ENCODE measurements at regions not wholly inside any gene's neighbourhood (a gene's known extent, or its start where the extent isn't known, plus 50 kb on each side); places are given as distances from the start of the nearest gene placed in this dataset.

GRCh38 chr7:18357691-18358090, 137.9 kb upstream of the HDAC9 start:
- no peak overlapping the region for H3K27ac ChIP-seq (replicated peaks; ENCODE audit: low read length)
- H3K27me3 ChIP-seq (ENCODE audit: control insufficient read depth in 3 of 3, insufficient read depth in 3 of 3, low read depth in 1 of 3, low read length in 3 of 3) = no peaks in the 10 kb centered on the region
- no peak overlapping the region for H2BK5ac ChIP-seq (ENCODE audit: low read length)
- H3K9ac ChIP-seq (ENCODE audit: low read depth, low read length, poor library complexity) = no peak overlapping the region
- no peak overlapping the region for H3K4me3 ChIP-seq (ENCODE audit: low read length in 2 of 2)
- no peak overlapping the region for H4K8ac ChIP-seq (ENCODE audit: low read depth, low read length)
- H2AFZ ChIP-seq (ENCODE audit: low read length) = no peak overlapping the region
- no peak overlapping the region for H3K4me2 ChIP-seq (ENCODE audit: insufficient read depth, low read length, poor library complexity, severe bottlenecking)
- no peak overlapping the region for H2BK15ac ChIP-seq (ENCODE audit: low read length)
- H3K18ac ChIP-seq (ENCODE audit: low read length) = no peak overlapping the region
- no peak overlapping the region for H4K91ac ChIP-seq (ENCODE audit: low read depth, low read length, poor library complexity)
- H2AK5ac ChIP-seq (ENCODE audit: low read depth, low read length) = no peak overlapping the region
- no peak for DNase-seq (ENCODE audit: low spot score)
- no peaks in the 10 kb centered on the region for H3K9me3 ChIP-seq (replicated peaks in 1 of 2; ENCODE audit: control insufficient read depth in 2 of 2, insufficient read depth in 1 of 2, low read depth in 1 of 2, low read length in 2 of 2)
- no peak overlapping the region for H2BK12ac ChIP-seq (ENCODE audit: low read length)
- no CpG with 5 or more reads among the region's 1 CpG for WGBS, 2 donors (ENCODE audit: extremely low coverage in 2 of 2, insufficient read length in 2 of 2, insufficient replicate concordance in 1 of 2)
- no peaks in the 10 kb centered on the region for H3K79me1 ChIP-seq (ENCODE audit: low read depth, low read length)
- no peaks in the 10 kb centered on the region for H3K4me1 ChIP-seq (ENCODE audit: control insufficient read depth in 2 of 2, insufficient read depth in 1 of 2, low read depth in 1 of 2, low read length in 2 of 2)
- H3K4ac ChIP-seq (ENCODE audit: low read length) = no peak overlapping the region
- H3K14ac ChIP-seq (ENCODE audit: low read length) = no peak overlapping the region
- no peak overlapping the region for H3K23ac ChIP-seq (ENCODE audit: low read depth, low read length, poor library complexity)
- no peaks in the 10 kb centered on the region for H3K36me3 ChIP-seq (replicated peaks in 1 of 2; ENCODE audit: control insufficient read depth in 2 of 2, insufficient read depth in 2 of 2, low read length in 2 of 2)
- H2BK120ac ChIP-seq (ENCODE audit: low read depth, low read length) = no peak overlapping the region

GRCh38 chr7:18361756-18362155, 133.8 kb upstream of the HDAC9 start:
- no peaks in the 10 kb centered on the region for H3K4me1 ChIP-seq (ENCODE audit: control insufficient read depth in 2 of 2, insufficient read depth in 1 of 2, low read depth in 1 of 2, low read length in 2 of 2)
- H2AFZ ChIP-seq (ENCODE audit: low read length) = no peak overlapping the region
- no peak overlapping the region for H2AK5ac ChIP-seq (ENCODE audit: low read depth, low read length)
- no peaks in the 10 kb centered on the region for H3K36me3 ChIP-seq (replicated peaks in 1 of 2; ENCODE audit: control insufficient read depth in 2 of 2, insufficient read depth in 2 of 2, low read length in 2 of 2)
- no peaks in the 10 kb centered on the region for H3K27me3 ChIP-seq (ENCODE audit: control insufficient read depth in 3 of 3, insufficient read depth in 3 of 3, low read depth in 1 of 3, low read length in 3 of 3)
- DNase-seq (ENCODE audit: low spot score) = no peak
- no peak overlapping the region for H3K4me2 ChIP-seq (ENCODE audit: insufficient read depth, low read length, poor library complexity, severe bottlenecking)
- H2BK120ac ChIP-seq (ENCODE audit: low read depth, low read length) = no peak overlapping the region
- no peak overlapping the region for H3K18ac ChIP-seq (ENCODE audit: low read length)
- no peak overlapping the region for H2BK12ac ChIP-seq (ENCODE audit: low read length)
- no peaks in the 10 kb centered on the region for H3K79me1 ChIP-seq (ENCODE audit: low read depth, low read length)
- H2BK5ac ChIP-seq (ENCODE audit: low read length) = no peak overlapping the region
- no peaks in the 10 kb centered on the region for H3K9me3 ChIP-seq (replicated peaks in 1 of 2; ENCODE audit: control insufficient read depth in 2 of 2, insufficient read depth in 1 of 2, low read depth in 1 of 2, low read length in 2 of 2)
- WGBS, 2 donors (ENCODE audit: extremely low coverage in 2 of 2, insufficient read length in 2 of 2, insufficient replicate concordance in 1 of 2) = no CpG with 5 or more reads among the region's 4 CpGs
- H4K8ac ChIP-seq (ENCODE audit: low read depth, low read length) = no peak overlapping the region
- H4K91ac ChIP-seq (ENCODE audit: low read depth, low read length, poor library complexity) = no peak overlapping the region
- H3K4ac ChIP-seq (ENCODE audit: low read length) = no peak overlapping the region
- no peak overlapping the region for H3K4me3 ChIP-seq (ENCODE audit: low read length in 2 of 2)
- H3K23ac ChIP-seq (ENCODE audit: low read depth, low read length, poor library complexity) = no peak overlapping the region
- H2BK15ac ChIP-seq (ENCODE audit: low read length) = no peak overlapping the region
- no peak overlapping the region for H3K27ac ChIP-seq (replicated peaks; ENCODE audit: low read length)
- H3K14ac ChIP-seq (ENCODE audit: low read length) = no peak overlapping the region
- no peak overlapping the region for H3K9ac ChIP-seq (ENCODE audit: low read depth, low read length, poor library complexity)

DNA sequence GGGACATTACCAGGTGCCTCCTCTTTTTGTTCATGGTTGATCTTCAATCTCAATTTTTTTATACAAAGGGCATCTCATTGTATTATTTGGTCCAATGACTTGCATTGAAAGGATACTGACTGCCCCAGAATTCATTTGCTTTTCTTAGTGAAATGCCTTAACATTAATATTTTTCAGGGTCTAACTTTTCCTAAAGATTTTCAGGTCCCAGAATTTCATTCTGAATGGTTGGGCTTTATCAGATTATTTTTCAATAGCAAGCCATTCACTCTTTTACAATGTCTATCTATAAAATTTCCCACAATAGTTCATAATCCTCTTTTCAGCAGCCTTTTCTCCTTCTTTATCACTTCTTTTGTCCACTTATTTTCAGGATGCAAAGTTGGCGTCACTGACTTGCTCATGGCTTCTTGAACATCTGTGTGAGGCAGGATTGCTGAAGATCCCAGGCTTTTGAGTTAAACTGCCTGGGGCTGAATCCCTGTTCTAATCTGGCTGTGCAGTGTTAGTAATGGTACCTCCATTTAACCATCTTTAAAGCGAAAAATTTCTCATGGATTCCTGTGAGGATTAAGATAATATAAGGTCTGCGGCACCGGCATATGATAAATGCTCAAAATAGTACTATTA, 131.7 kb upstream of the HDAC9 start:
- no peak overlapping the region for H2BK12ac ChIP-seq (ENCODE audit: low read length)
- no peaks in the 10 kb centered on the region for H3K4me1 ChIP-seq (ENCODE audit: control insufficient read depth in 2 of 2, insufficient read depth in 1 of 2, low read depth in 1 of 2, low read length in 2 of 2)
- no peak overlapping the region for H2AFZ ChIP-seq (ENCODE audit: low read length)
- no peak overlapping the region for H2BK5ac ChIP-seq (ENCODE audit: low read length)
- H2BK15ac ChIP-seq (ENCODE audit: low read length) = no peak overlapping the region
- no peak overlapping the region for H3K4me3 ChIP-seq (ENCODE audit: low read length in 2 of 2)
- no peak overlapping the region for H3K23ac ChIP-seq (ENCODE audit: low read depth, low read length, poor library complexity)
- H2BK120ac ChIP-seq (ENCODE audit: low read depth, low read length) = no peak overlapping the region
- WGBS, 2 donors (ENCODE audit: extremely low coverage in 2 of 2, insufficient read length in 2 of 2, insufficient replicate concordance in 1 of 2) = no CpG with 5 or more reads among the region's 4 CpGs
- no peak overlapping the region for H3K14ac ChIP-seq (ENCODE audit: low read length)
- no peak for DNase-seq (ENCODE audit: low spot score)
- H3K79me1 ChIP-seq (ENCODE audit: low read depth, low read length) = no peaks in the 10 kb centered on the region
- H2AK5ac ChIP-seq (ENCODE audit: low read depth, low read length) = no peak overlapping the region
- no peaks in the 10 kb centered on the region for H3K36me3 ChIP-seq (replicated peaks in 1 of 2; ENCODE audit: control insufficient read depth in 2 of 2, insufficient read depth in 2 of 2, low read length in 2 of 2)
- H3K18ac ChIP-seq (ENCODE audit: low read length) = no peak overlapping the region
- H3K27me3 ChIP-seq (ENCODE audit: control insufficient read depth in 3 of 3, insufficient read depth in 3 of 3, low read depth in 1 of 3, low read length in 3 of 3) = no peaks in the 10 kb centered on the region
- H3K4me2 ChIP-seq (ENCODE audit: insufficient read depth, low read length, poor library complexity, severe bottlenecking) = no peak overlapping the region
- no peak overlapping the region for H3K27ac ChIP-seq (replicated peaks; ENCODE audit: low read length)
- no peak overlapping the region for H4K91ac ChIP-seq (ENCODE audit: low read depth, low read length, poor library complexity)
- no peak overlapping the region for H3K4ac ChIP-seq (ENCODE audit: low read length)
- no peaks in the 10 kb centered on the region for H3K9me3 ChIP-seq (replicated peaks in 1 of 2; ENCODE audit: control insufficient read depth in 2 of 2, insufficient read depth in 1 of 2, low read depth in 1 of 2, low read length in 2 of 2)
- no peak overlapping the region for H3K9ac ChIP-seq (ENCODE audit: low read depth, low read length, poor library complexity)
- H4K8ac ChIP-seq (ENCODE audit: low read depth, low read length) = no peak overlapping the region

DNA sequence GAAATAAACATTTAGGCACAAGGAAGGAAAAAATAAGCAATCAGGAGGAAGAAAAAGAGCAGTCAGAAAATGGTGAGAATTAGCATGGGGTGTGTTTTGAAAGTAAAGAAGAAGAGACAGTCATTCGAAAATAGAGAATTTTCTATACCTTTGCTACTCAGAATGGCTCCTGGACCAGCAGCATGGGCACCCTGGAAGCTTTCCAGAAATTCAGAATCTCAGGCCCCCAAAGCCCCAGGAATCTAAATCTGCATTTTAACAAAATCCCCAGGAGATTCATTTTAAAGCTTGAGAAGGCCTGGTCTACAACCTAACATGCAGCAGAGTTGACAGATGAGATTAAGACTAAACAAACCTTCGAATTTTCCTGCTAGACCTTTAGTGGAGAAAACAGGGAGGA, 131.2 kb upstream of the HDAC9 start:
- no peak overlapping the region for H3K23ac ChIP-seq (ENCODE audit: low read depth, low read length, poor library complexity)
- H3K9ac ChIP-seq (ENCODE audit: low read depth, low read length, poor library complexity) = no peak overlapping the region
- no peaks in the 10 kb centered on the region for H3K36me3 ChIP-seq (replicated peaks in 1 of 2; ENCODE audit: control insufficient read depth in 2 of 2, insufficient read depth in 2 of 2, low read length in 2 of 2)
- no peaks in the 10 kb centered on the region for H3K4me1 ChIP-seq (ENCODE audit: control insufficient read depth in 2 of 2, insufficient read depth in 1 of 2, low read depth in 1 of 2, low read length in 2 of 2)
- H3K79me1 ChIP-seq (ENCODE audit: low read depth, low read length) = no peaks in the 10 kb centered on the region
- H2BK5ac ChIP-seq (ENCODE audit: low read length) = no peak overlapping the region
- no peak overlapping the region for H4K8ac ChIP-seq (ENCODE audit: low read depth, low read length)
- no peak overlapping the region for H3K27ac ChIP-seq (replicated peaks; ENCODE audit: low read length)
- H3K4me3 ChIP-seq (ENCODE audit: low read length in 2 of 2) = no peak overlapping the region
- no peak overlapping the region for H2BK15ac ChIP-seq (ENCODE audit: low read length)
- H3K4ac ChIP-seq (ENCODE audit: low read length) = no peak overlapping the region
- no CpG with 5 or more reads among the region's 2 CpGs for WGBS, 2 donors (ENCODE audit: extremely low coverage in 2 of 2, insufficient read length in 2 of 2, insufficient replicate concordance in 1 of 2)
- no peak overlapping the region for H3K14ac ChIP-seq (ENCODE audit: low read length)
- H2BK12ac ChIP-seq (ENCODE audit: low read length) = no peak overlapping the region
- no peak overlapping the region for H4K91ac ChIP-seq (ENCODE audit: low read depth, low read length, poor library complexity)
- no peak overlapping the region for H2BK120ac ChIP-seq (ENCODE audit: low read depth, low read length)
- no peak overlapping the region for H2AFZ ChIP-seq (ENCODE audit: low read length)
- H3K27me3 ChIP-seq (ENCODE audit: control insufficient read depth in 3 of 3, insufficient read depth in 3 of 3, low read depth in 1 of 3, low read length in 3 of 3) = no peaks in the 10 kb centered on the region
- H3K18ac ChIP-seq (ENCODE audit: low read length) = no peak overlapping the region
- no peak overlapping the region for H3K4me2 ChIP-seq (ENCODE audit: insufficient read depth, low read length, poor library complexity, severe bottlenecking)
- no peak for DNase-seq (ENCODE audit: low spot score)
- no peaks in the 10 kb centered on the region for H3K9me3 ChIP-seq (replicated peaks in 1 of 2; ENCODE audit: control insufficient read depth in 2 of 2, insufficient read depth in 1 of 2, low read depth in 1 of 2, low read length in 2 of 2)
- H2AK5ac ChIP-seq (ENCODE audit: low read depth, low read length) = no peak overlapping the region
